IPS-15b (cell line): ENCODE measurements at regions not wholly inside any gene's neighbourhood (a gene's known extent, or its start where the extent isn't known, plus 50 kb on each side); places are given as distances from the start of the nearest gene placed in this dataset.
"Not testable (repeated sequence)": the region's sequence is repeated elsewhere in the genome, so short reads cannot be mapped to it uniquely, and the experiment has no call there.

Experiments
- H3K27me3 ChIP-seq: one replicate; pipeline ENCODE4 v1.6.1; 2013; ENCODE audit warnings: low read length; ENCODE audit not compliant: control insufficient read depth, insufficient read depth
- H3K36me3 ChIP-seq: one replicate; pipeline ENCODE4 v1.6.1; 2013; ENCODE audit warnings: low read length; ENCODE audit not compliant: control insufficient read depth, insufficient read depth
- H3K4me1 ChIP-seq: one replicate; pipeline ENCODE4 v1.6.1; 2013; ENCODE audit warnings: mild to moderate bottlenecking, low read length; ENCODE audit not compliant: control insufficient read depth, insufficient read depth
- H3K4me3 ChIP-seq: one replicate; pipeline ENCODE4 v1.5.1; 2013; ENCODE audit warnings: low read depth, low read length
- H3K9ac ChIP-seq: one replicate; pipeline ENCODE4 v1.6.1; 2013; ENCODE audit warnings: low read depth, mild to moderate bottlenecking, low read length
- H3K9me3 ChIP-seq: one replicate; pipeline ENCODE4 v1.6.1; 2013; ENCODE audit warnings: mild to moderate bottlenecking, low read length; ENCODE audit not compliant: control insufficient read depth, insufficient read depth

DNA sequence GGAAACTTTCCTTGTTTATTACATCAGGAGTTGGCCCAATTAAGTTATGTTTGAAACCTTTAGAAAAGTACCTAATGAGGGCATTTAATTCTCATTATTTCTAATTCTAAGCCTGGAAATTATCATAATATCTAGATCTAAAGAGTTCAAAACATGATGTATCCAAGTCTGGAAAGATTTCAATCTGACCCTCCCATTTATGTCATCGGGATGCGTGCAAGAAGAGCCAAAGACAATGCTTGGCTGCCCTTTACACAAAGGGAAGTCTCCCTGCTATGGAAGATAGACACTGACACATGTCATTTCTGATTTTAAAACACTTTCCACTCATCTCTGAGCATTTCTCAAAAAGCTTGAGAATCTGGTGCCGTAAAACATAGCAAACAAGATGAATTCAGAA, 222.4 kb downstream of the ANTXR2 start:
- Histone ChIP-seq H3K36me3 (no peaks in the 10 kb centered on the region), H3K4me1 (peaks cover 2% of the 10 kb centered on the region), H3K27me3 (no peaks in the 10 kb centered on the region), H3K4me3 (no peak overlapping the region), H3K9me3 (no peaks in the 10 kb centered on the region), H3K9ac (no peak overlapping the region)

DNA sequence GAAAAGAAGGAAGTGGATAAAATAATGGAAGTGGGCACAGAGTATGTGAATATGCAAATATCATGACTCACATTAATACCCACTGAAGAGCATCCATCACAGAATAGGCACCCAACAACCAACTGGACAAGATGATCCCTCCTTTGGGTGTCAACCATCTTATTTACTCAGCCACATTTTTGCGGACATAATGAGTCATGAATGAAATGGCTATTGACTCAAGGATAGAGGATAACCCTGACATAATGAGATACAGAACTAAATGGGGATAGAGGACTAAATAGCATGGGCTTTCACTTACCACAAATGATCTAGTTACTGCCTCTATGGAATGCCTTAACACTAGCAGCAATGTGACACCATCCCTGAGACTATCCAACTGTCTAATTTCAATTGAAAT, 224.7 kb downstream of the ANTXR2 start:
- Histone ChIP-seq H3K27me3 (no peaks in the 10 kb centered on the region), H3K4me3 (no peak overlapping the region), H3K9ac (no peak overlapping the region), H3K36me3 (no peaks in the 10 kb centered on the region), H3K4me1 (no peaks in the 10 kb centered on the region), H3K9me3 (no peaks in the 10 kb centered on the region)

DNA sequence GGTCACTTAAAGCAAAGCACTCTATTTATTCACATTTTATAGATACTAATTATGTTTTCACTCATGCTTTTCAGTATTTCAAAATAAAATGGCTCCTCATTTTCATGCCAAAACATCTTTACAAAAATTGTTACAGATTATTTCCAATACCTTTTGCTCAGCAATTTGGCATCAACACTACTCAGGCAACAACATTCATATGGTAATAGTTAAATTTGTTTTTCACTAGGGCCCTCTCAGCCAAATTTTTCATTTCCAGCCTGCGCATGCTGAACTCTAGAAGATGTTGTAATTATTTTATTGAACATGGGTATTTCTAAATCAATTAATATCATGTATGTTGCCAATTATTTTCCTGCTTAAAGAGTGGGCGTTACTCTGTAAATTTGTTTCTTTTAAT, 225.6 kb downstream of the ANTXR2 start:
- Histone ChIP-seq H3K9ac (no peak overlapping the region), H3K4me3 (no peak overlapping the region), H3K27me3 (no peaks in the 10 kb centered on the region), H3K36me3 (no peaks in the 10 kb centered on the region), H3K4me1 (no peaks in the 10 kb centered on the region), H3K9me3 (no peaks in the 10 kb centered on the region)

DNA sequence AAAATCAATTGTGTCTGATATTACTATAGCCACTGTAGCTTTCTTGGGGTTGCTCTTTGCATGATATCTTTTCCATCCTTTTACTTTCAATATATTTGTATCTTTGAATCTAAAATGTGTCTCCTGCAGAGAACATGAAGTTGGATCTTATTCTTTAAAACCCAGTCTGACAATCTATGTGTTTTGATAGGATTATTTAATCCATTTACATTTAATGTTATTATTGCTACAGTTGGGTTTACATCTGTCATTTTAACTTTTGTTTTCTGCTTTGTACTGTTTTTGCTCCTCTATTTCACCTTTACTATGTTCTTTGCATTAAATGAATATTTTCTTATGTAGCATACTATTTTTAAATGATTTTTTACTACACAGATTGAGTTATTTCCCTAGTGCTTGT, 230.9 kb downstream of the ANTXR2 start:
- H3K4me3 ChIP-seq = no peak overlapping the region
- H3K9ac ChIP-seq = no peak overlapping the region
- no peaks in the 10 kb centered on the region for H3K36me3 ChIP-seq
- H3K27me3 ChIP-seq = no peaks in the 10 kb centered on the region
- no peaks in the 10 kb centered on the region for H3K9me3 ChIP-seq
- no peaks in the 10 kb centered on the region for H3K4me1 ChIP-seq

DNA sequence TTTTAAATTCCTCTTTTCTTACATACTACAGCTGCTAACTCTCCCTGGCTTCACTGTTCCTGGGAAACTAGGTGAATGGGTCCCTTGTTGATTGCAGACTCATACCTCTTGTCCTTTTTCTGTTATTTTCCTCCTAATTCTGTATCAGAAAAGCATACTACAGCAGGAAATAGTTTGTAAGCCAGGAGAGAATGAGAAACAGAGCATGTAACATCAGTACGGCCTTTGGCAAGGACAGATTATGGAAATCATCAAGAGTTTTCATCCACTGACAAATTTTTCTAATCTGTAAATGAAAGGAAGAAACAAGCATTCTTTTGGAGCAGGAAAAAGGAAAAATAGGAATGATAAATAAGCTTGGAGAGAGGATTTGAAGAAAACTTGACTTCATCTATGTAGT, 239.2 kb downstream of the ANTXR2 start:
- no peaks in the 10 kb centered on the region for H3K9me3 ChIP-seq
- H3K4me1 ChIP-seq = no peaks in the 10 kb centered on the region
- H3K36me3 ChIP-seq = no peaks in the 10 kb centered on the region
- no peaks in the 10 kb centered on the region for H3K27me3 ChIP-seq
- H3K9ac ChIP-seq = no peak overlapping the region
- H3K4me3 ChIP-seq = no peak overlapping the region

DNA sequence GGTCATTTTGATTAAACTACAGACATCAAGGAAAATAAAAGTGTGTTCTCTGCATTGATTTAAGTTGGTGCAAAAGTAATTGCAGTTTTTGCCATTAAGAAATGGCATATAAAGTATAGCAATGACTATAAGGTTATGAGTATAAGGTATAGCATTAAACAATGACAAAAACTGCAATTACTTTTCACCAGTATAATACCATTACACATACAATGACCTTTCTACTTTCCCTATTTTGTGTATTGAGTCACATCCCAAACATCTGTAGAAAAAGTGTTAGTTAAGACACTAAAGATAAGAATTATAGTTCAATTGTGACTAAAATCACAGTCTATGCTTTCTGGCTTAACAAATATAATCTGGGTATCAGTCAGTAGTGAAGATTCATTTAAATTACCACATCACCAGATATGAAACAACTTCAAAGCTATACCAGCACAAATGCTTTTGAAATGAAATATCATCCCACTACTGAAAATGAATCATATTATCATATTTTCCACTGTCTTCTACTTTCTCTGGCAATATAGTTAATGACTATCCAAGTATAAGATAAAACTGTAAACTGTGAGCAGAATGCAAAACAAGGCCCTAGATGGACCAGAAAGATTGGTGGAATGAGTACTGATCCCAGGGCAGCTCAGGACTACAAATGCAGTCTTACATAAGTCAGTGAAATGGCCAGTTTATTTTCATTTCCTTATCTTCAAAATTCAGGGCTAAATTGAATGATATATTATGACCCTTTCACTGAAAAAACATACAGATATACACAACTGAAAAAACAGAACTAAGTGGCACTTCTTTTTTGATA, 241.1 kb downstream of the ANTXR2 start:
- H3K36me3 ChIP-seq = no peaks in the 10 kb centered on the region
- no peak overlapping the region for H3K9ac ChIP-seq
- no peaks in the 10 kb centered on the region for H3K27me3 ChIP-seq
- no peaks in the 10 kb centered on the region for H3K9me3 ChIP-seq
- H3K4me1 ChIP-seq = no peaks in the 10 kb centered on the region
- no peak overlapping the region for H3K4me3 ChIP-seq

DNA sequence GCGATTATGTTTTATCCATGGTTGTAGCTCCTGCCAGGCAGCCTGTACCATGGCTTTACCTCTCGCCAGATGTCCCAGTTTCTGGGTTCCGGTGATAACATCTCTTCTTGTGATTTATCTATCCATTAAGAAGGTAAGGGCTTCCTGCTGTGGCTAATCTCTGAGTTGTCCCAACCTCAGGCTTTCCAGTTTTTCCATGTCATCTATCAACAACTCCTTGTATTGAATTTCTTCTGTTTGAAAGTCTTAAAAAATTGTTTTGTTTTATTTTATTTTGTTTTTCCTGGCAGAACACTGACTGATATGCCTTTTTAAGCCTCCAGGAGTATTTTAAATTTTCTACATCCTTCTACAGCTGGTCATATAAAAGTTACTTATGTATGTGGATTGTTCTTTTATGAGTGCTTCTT, 241.9 kb downstream of the ANTXR2 start:
- Histone ChIP-seq H3K27me3 (no peaks in the 10 kb centered on the region), H3K4me1 (no peaks in the 10 kb centered on the region), H3K36me3 (no peaks in the 10 kb centered on the region), H3K4me3 (no peak overlapping the region), H3K9me3 (no peaks in the 10 kb centered on the region), H3K9ac (no peak overlapping the region)

DNA sequence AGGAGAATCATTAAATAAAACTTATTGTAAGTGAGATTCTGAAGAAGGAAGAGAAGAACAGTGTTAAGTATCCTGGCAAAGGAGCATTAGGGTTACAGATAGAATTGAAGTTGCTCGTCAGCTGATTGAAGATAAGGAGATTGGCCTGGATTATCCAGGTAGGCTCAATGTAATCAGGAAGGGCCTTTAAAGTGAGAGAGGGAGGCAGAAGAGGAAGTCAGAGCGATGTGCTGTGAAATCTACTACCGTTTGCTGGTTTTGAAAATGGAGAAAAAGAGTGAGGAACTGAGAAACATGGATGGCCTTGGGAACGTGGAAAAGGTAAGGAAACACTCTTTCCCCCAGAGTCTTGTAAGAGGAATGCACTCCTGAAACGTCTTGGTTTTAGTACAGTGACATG, 245.7 kb downstream of the ANTXR2 start:
- H3K9me3 ChIP-seq = no peaks in the 10 kb centered on the region
- no peak overlapping the region for H3K9ac ChIP-seq
- no peaks in the 10 kb centered on the region for H3K36me3 ChIP-seq
- H3K27me3 ChIP-seq = no peaks in the 10 kb centered on the region
- H3K4me1 ChIP-seq = peaks cover 9% of the 10 kb centered on the region
- H3K4me3 ChIP-seq = no peak overlapping the region

DNA sequence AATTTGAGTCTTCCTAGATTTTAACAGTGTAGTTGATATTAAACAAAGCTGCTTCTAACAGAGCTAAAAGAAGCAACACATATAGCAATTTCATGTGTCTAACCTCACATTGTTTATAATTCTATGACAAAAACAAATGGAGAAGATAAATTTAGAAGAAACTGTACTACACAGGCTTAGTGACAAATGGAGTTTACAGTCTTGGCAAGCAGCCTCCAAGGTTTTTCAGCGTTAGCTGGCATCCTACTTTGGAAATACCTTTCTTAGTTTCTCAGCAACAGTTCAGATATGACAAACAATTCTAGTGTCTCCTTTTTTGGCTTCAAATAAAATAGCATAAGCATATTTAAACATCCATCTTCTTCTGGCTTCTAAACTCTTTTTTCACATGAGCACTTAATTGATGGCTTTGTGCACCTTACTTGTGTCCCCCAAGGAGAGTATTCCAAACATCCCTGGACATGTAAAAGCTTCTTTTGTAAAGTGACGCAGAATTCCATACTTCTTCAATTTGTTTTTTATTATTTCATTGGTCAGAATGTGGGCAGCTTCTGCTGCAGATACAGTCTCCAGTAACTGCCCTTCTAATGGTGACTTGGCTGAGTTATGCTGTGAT, 249.8 kb downstream of the ANTXR2 start:
- H3K4me3 ChIP-seq = no peak overlapping the region
- peaks cover 9% of the 10 kb centered on the region for H3K4me1 ChIP-seq
- H3K36me3 ChIP-seq = no peaks in the 10 kb centered on the region
- H3K27me3 ChIP-seq = no peaks in the 10 kb centered on the region
- no peaks in the 10 kb centered on the region for H3K9me3 ChIP-seq
- H3K9ac ChIP-seq = no peak overlapping the region

DNA sequence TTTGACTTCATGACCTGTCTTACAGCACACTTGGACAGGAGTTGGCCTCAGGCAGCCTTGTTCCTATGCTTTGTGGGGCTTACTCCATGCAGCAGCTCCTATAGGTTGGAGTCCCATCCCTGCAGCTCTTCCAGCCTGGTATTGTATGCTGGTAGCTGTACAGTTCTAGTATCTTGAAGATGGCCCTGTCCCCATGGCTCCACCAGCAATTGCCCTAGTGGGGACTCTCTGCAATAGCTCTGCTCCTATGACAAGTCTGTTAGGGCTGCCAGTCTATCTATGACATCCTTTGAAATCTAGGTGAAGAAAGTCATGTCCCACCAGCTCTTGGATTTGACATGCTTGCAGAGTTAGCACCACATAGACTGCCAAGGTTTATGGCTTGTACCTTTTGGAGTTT, 252.6 kb downstream of the ANTXR2 start:
- Histone ChIP-seq H3K4me3 (no peak overlapping the region), H3K4me1 (peaks cover 9% of the 10 kb centered on the region), H3K9me3 (no peaks in the 10 kb centered on the region), H3K27me3 (no peaks in the 10 kb centered on the region), H3K36me3 (no peaks in the 10 kb centered on the region), H3K9ac (no peak overlapping the region)

DNA sequence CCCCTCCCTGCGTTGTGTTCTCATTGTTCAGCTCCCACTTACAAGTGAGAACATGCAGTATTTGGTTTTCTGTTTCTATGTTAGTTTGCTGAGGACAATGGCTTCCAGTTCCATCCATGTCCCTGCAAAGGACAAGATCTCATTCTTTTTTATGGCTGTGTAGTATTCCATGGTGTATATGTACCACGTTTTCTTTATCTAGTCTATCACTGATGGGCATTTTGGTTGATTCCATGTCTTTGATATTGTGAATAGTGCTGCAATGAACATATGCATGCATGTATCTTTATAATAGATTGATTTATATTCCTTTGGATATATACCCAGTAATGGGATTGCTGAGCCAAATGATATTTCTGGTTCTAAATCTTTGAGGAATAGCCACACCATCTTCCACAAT, 265.1 kb downstream of the ANTXR2 start:
- H3K9ac ChIP-seq, H3K4me1 ChIP-seq, H3K27me3 ChIP-seq, H3K4me3 ChIP-seq, H3K9me3 ChIP-seq, H3K36me3 ChIP-seq: not testable (repeated sequence)

DNA sequence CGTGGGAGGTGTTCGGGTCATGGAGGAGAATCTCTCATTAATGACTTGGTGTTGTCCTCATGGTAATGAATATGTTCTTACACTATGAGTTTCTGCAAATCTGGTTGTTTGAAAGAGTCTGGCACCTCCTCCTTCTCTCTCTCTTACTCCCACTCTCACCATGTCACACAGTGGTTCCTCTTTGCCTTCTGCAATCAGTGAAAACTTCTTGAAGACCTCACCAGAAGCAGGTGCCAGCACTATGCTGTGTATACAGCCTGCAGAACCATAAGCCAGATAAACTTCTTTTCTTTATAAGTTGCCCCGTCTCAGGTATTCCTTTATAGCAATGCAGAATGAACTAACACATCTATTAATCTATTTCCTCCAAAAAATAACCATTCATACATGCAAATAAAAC, 275.0 kb downstream of the ANTXR2 start:
- no peak overlapping the region for H3K4me3 ChIP-seq
- H3K27me3 ChIP-seq = no peaks in the 10 kb centered on the region
- H3K9ac ChIP-seq = no peak overlapping the region
- no peaks in the 10 kb centered on the region for H3K36me3 ChIP-seq
- H3K4me1 ChIP-seq = no peaks in the 10 kb centered on the region
- H3K9me3 ChIP-seq = no peaks in the 10 kb centered on the region
